ENCODE measurements at regions not wholly inside any gene's neighbourhood (a gene's known extent, or its start where the extent isn't known, plus 50 kb on each side); places are given as distances from the start of the nearest gene placed in this dataset.

- CTCF ChIA-PET = interaction anchor here (0.6 kb wide), 1 partner anchor 292 kb away, joined by 3 read pairs; no protein-coding TSS in a partner anchor
- Histone ChIP-seq H3K9me3 (no peaks in the 10 kb centered on the region), H3K4me3 (no peak overlapping the region), H3K27ac (peak overlapping the region in 1 of 2 experiments; percentile 13; a peak in 1 of 6 replicates), H3K4me2 (no peak overlapping the region), H3K4me1 (peaks cover 43% of the 10 kb centered on the region)
- TF ChIP-seq MAZ (IDR thresholded peaks at IDR 0.05; ENCODE audit: borderline replicate concordance, low read depth, low read length) (no peak), ELK1 (IDR thresholded peaks at IDR 0.05; ENCODE audit: low read depth, low read length) (no peak), CHD2 (IDR thresholded peaks at IDR 0.05; ENCODE audit: low read length, partially characterized antibody) (no peak), JUN (IDR thresholded peaks at IDR 0.05) (no peak), CBX2 (IDR thresholded peaks at IDR 0.05; ENCODE audit: borderline replicate concordance, low read depth) (no peak), ZSCAN20 (CRISPR knock-in tag; IDR thresholded peaks at IDR 0.05) (no peak), MAX (IDR thresholded peaks at IDR 0.05) (no peak), KDM5A (IDR thresholded peaks at IDR 0.05) (no peak), CEBPB (IDR thresholded peaks at IDR 0.05) (no peak), SMC3 (IDR thresholded peaks at IDR 0.05) (no peak), FOSL2 (IDR thresholded peaks at IDR 0.05) (no peak), FOSL2 (CRISPR knock-in tag; IDR thresholded peaks at IDR 0.05) (no peak), HOXA7 (CRISPR knock-in tag; IDR thresholded peaks at IDR 0.05) (no peak), HEYL (CRISPR knock-in tag; IDR thresholded peaks at IDR 0.05) (no peak), POLR2A (IDR thresholded peaks at IDR 0.05; ENCODE audit: low read length) (no peak), ATOH8 (CRISPR knock-in tag; IDR thresholded peaks at IDR 0.05; ENCODE audit: low read depth) (no peak), JUNB (IDR thresholded peaks at IDR 0.05) (no peak)
- POLR2A ChIA-PET = no interaction called here
- DNase-seq (ENCODE audit: low read depth in 1 of 2, low spot score in 1 of 2) (no peak), FAIRE-seq (no peak), ATAC-seq (no peak)
- WGBS (ENCODE audit: missing lambda C conversion rate) = 83% methylated on average over 3 of the region's 3 CpGs
Measured at GRCh38 chr6:134470457-134470975, 152.6 kb upstream of the SGK1 start.

GRCh38 chr6:134469702-134470456 is 152.0 kb upstream of the SGK1 start:
- Histone ChIP-seq H3K9me3 (no peaks in the 10 kb centered on the region), H3K4me1 (peaks cover 49% of the 10 kb centered on the region), H3K27ac (peak overlapping the region in 1 of 2 experiments; percentile 83; a peak in 2 of 6 replicates), H3K4me2 (no peak overlapping the region), H3K4me3 (no peak overlapping the region)
- no peak for DNase-seq (ENCODE audit: low read depth in 1 of 2, low spot score in 1 of 2)
- no peak for TF ChIP-seq CEBPB (IDR thresholded peaks at IDR 0.05)
- TF ChIP-seq JUN (IDR thresholded peaks at IDR 0.05) = no peak
- TF ChIP-seq ZC3H11A (IDR thresholded peaks at IDR 0.05) = no peak
- TF ChIP-seq SMC3 (IDR thresholded peaks at IDR 0.05) = no peak
- TF ChIP-seq TP53 (CRISPR knock-in tag; IDR thresholded peaks at IDR 0.05) = no peak
- TF ChIP-seq TFCP2L1 (CRISPR knock-in tag; IDR thresholded peaks at IDR 0.05) = no peak
- TF ChIP-seq EP300 (IDR thresholded peaks at IDR 0.05) = no peak
- TF ChIP-seq CBX8 (IDR thresholded peaks at IDR 0.05) = no peak
- no peak for TF ChIP-seq POLR2A (IDR thresholded peaks at IDR 0.05; ENCODE audit: low read length)
- no peak for TF ChIP-seq HDAC2 (IDR thresholded peaks at IDR 0.05)
- TF ChIP-seq MAFK (IDR thresholded peaks at IDR 0.05; ENCODE audit: partially characterized antibody) = no peak
- no peak for TF ChIP-seq BHLHE40 (IDR thresholded peaks at IDR 0.05; ENCODE audit: low read depth, low read length)
- TF ChIP-seq NR3C1 (IDR thresholded peaks at IDR 0.05) = no peak
- no peak for TF ChIP-seq RAD21 (conservative IDR thresholded peaks at IDR 0.05 in 1 of 2, IDR thresholded peaks at IDR 0.05 in 1 of 2)
- no peak for TF ChIP-seq FOSL2 (IDR thresholded peaks at IDR 0.05)
- no peak for TF ChIP-seq FOSL2 (CRISPR knock-in tag; IDR thresholded peaks at IDR 0.05)
- WGBS (ENCODE audit: missing lambda C conversion rate) = 80% methylated on average over 8 of the region's 8 CpGs
- no peak for ATAC-seq
- ChIA-PET CTCF (interaction anchor here (0.6 kb wide), 1 partner anchor 292 kb away, joined by 3 read pairs; no protein-coding TSS in a partner anchor), POLR2A (no interaction called here)
- FAIRE-seq = no peak
